ENCODE measurements at regions not wholly inside any gene's neighbourhood (a gene's known extent, or its start where the extent isn't known, plus 50 kb on each side); places are given as distances from the start of the nearest gene placed in this dataset.

DNA sequence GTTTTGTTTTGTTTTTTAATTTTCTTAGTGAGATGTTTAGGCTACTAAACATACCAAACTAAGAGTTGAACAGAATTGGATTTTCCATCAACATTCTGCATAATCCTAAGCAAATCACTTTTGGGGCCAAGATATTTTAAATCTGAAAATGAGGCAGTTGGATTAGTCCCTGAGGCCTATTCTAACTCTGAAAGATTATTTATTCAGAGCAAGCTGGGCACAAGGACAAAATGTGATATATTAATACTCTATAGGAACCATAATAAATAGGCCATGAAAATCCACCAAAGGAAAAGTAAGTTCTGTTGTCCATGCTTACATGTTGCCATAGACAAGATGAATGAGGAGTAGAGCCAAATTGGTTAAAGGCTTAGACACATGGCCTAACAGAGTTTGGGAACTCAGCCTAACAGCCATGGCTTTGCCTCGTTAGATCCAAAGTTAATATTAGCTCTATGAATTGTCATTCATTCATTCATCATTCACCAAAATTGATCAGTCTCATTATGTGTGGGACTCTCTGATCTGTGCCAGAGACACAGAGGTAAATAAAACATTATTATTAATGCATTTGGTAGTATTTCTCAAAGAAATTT lies 183.5 kb downstream of the SCG2 start:
- TF ChIP-seq POLR2A (IDR thresholded peaks at IDR 0.05) = no peak
- TF ChIP-seq, protein P1, sequence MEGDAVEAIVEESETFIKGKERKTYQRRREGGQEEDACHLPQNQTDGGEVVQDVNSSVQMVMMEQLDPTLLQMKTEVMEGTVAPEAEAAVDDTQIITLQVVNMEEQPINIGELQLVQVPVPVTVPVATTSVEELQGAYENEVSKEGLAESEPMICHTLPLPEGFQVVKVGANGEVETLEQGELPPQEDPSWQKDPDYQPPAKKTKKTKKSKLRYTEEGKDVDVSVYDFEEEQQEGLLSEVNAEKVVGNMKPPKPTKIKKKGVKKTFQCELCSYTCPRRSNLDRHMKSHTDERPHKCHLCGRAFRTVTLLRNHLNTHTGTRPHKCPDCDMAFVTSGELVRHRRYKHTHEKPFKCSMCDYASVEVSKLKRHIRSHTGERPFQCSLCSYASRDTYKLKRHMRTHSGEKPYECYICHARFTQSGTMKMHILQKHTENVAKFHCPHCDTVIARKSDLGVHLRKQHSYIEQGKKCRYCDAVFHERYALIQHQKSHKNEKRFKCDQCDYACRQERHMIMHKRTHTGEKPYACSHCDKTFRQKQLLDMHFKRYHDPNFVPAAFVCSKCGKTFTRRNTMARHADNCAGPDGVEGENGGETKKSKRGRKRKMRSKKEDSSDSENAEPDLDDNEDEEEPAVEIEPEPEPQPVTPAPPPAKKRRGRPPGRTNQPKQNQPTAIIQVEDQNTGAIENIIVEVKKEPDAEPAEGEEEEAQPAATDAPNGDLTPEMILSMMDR (IDR thresholded peaks at IDR 0.05) = no peak
